ENCODE measurements at regions not wholly inside any gene's neighbourhood (a gene's known extent, or its start where the extent isn't known, plus 50 kb on each side); places are given as distances from the start of the nearest gene placed in this dataset.

- Histone ChIP-seq H3K4me3 (ENCODE audit: low read depth in 2 of 2, low read length in 1 of 2) (no peak overlapping the region), H3F3A (replicated peaks; ENCODE audit: insufficient read depth) (no peaks in the 10 kb centered on the region), H3K9me2 (no peaks in the 10 kb centered on the region), H3K4me2 (no peak overlapping the region), H3K79me2 (ENCODE audit: insufficient read depth) (no peaks in the 10 kb centered on the region), H3K9ac (no peak overlapping the region), H4K20me1 (ENCODE audit: insufficient read depth) (no peaks in the 10 kb centered on the region), H3K4me1 (ENCODE audit: control insufficient read depth in 1 of 2, insufficient read depth in 2 of 2, low read depth in 1 of 2, low read length in 1 of 2) (peaks cover 0 to 17% of the 10 kb centered on the region in 2 experiments; a peak in 2 of 4 replicates), H2AFZ (ENCODE audit: low read depth) (no peak overlapping the region), H3K27ac (ENCODE audit: low read depth in 2 of 2, low read length in 1 of 2) (no peak overlapping the region), H3K36me3 (replicated peaks in 1 of 2; ENCODE audit: control insufficient read depth in 1 of 2, insufficient read depth in 2 of 2, low read length in 1 of 2) (no peaks in the 10 kb centered on the region), H3K9me3 (no peaks in the 10 kb centered on the region), H3K27me3 (ENCODE audit: insufficient read depth) (no peaks in the 10 kb centered on the region)
- CTCF ChIA-PET: interaction anchor here (0.8 kb wide), 1 partner anchor 18 kb away, joined by 3 read pairs; no protein-coding TSS in a partner anchor
- DNase-seq: no peak
- 46% methylated on average over 2 of the region's 2 CpGs for WGBS (ENCODE audit: low lambda C conversion rate)
- TF ChIP-seq SIN3A (IDR thresholded peaks at IDR 0.05; ENCODE audit: borderline replicate concordance, low read depth, low read length) (no peak), SMC3 (IDR thresholded peaks at IDR 0.05; ENCODE audit: low read depth, low read length) (no peak), IRF3 (IDR thresholded peaks at IDR 0.05; ENCODE audit: low read depth, low read length) (no peak), FOXM1 (IDR thresholded peaks at IDR 0.05; ENCODE audit: low read depth) (no peak), MAX (IDR thresholded peaks at IDR 0.05; ENCODE audit: low read depth) (no peak), NRF1 (IDR thresholded peaks at IDR 0.05; ENCODE audit: low read depth, low read length) (no peak), EZH2phosphoT487 (IDR thresholded peaks at IDR 0.05; ENCODE audit: borderline replicate concordance, low read depth) (no peak), GATA2 (CRISPR knock-in tag; IDR thresholded peaks at IDR 0.05) (no peak)
- POLR2A ChIA-PET: no interaction called here
Measured at GRCh38 chr18:42157878-42158277, 202.8 kb downstream of the PIK3C3 start.

GRCh38 chr18:42159146-42159545 lies 204.1 kb downstream of the PIK3C3 start:
- Histone ChIP-seq H4K20me1 (ENCODE audit: insufficient read depth) (no peaks in the 10 kb centered on the region), H3K79me2 (ENCODE audit: insufficient read depth) (no peaks in the 10 kb centered on the region), H3K4me2 (no peak overlapping the region), H3K9ac (no peak overlapping the region), H3K27me3 (ENCODE audit: insufficient read depth) (no peaks in the 10 kb centered on the region), H3K9me2 (no peaks in the 10 kb centered on the region), H3K4me3 (ENCODE audit: low read depth in 2 of 2, low read length in 1 of 2) (no peak overlapping the region), H3K9me3 (no peaks in the 10 kb centered on the region), H2AFZ (ENCODE audit: low read depth) (no peak overlapping the region), H3F3A (replicated peaks; ENCODE audit: insufficient read depth) (no peaks in the 10 kb centered on the region), H3K36me3 (replicated peaks in 1 of 2; ENCODE audit: control insufficient read depth in 1 of 2, insufficient read depth in 2 of 2, low read length in 1 of 2) (no peaks in the 10 kb centered on the region), H3K4me1 (ENCODE audit: control insufficient read depth in 1 of 2, insufficient read depth in 2 of 2, low read depth in 1 of 2, low read length in 1 of 2) (peaks cover 0 to 17% of the 10 kb centered on the region in 2 experiments; a peak in 2 of 4 replicates), H3K27ac (ENCODE audit: low read depth in 2 of 2, low read length in 1 of 2) (no peak overlapping the region)
- POLR2A ChIA-PET: no interaction called here
- WGBS (ENCODE audit: low lambda C conversion rate): 64% methylated on average over 3 of the region's 3 CpGs
- DNase-seq: no peak
- CTCF ChIA-PET: no interaction called here
- no peak for TF ChIP-seq USF1 (IDR thresholded peaks at IDR 0.05; ENCODE audit: borderline replicate concordance, low read depth)
- no peak for TF ChIP-seq CHD2 (IDR thresholded peaks at IDR 0.05; ENCODE audit: low read length, partially characterized antibody)
- no peak for TF ChIP-seq RFX5 (IDR thresholded peaks at IDR 0.05; ENCODE audit: low read length)
- TF ChIP-seq EZH2phosphoT487 (IDR thresholded peaks at IDR 0.05; ENCODE audit: borderline replicate concordance, low read depth): no peak
- TF ChIP-seq NRF1 (IDR thresholded peaks at IDR 0.05; ENCODE audit: low read depth, low read length): no peak
- no peak for TF ChIP-seq MAX (IDR thresholded peaks at IDR 0.05; ENCODE audit: low read depth)
- no peak for TF ChIP-seq GATA2 (CRISPR knock-in tag; IDR thresholded peaks at IDR 0.05)
- TF ChIP-seq FOSL2 (IDR thresholded peaks at IDR 0.05; ENCODE audit: borderline replicate concordance, low read depth): no peak
- no peak for TF ChIP-seq SIN3A (IDR thresholded peaks at IDR 0.05; ENCODE audit: borderline replicate concordance, low read depth, low read length)
- TF ChIP-seq FOXM1 (IDR thresholded peaks at IDR 0.05; ENCODE audit: low read depth): no peak
